Epithelial cell of proximal tubule (primary cell): ENCODE measurements at regions not wholly inside any gene's neighbourhood (a gene's known extent, or its start where the extent isn't known, plus 50 kb on each side); places are given as distances from the start of the nearest gene placed in this dataset.

Experiments used
- DNase-seq: peaks from one replicate; pipeline ENCODE4 v3.0.0-alpha.2; 2011; ENCODE audit warnings: low read depth
- H3K4me3 ChIP-seq: 2 replicates; pipeline ENCODE4 v1.5.1; 2011; ENCODE audit warnings: low read depth, mild to moderate bottlenecking, low read length
- TF ChIP-seq, protein P1 (sequence below): conservative IDR thresholded peaks from 2 replicates; pipeline ENCODE4 v1.5.1; 2012; ENCODE audit warnings: low read depth, mild to moderate bottlenecking, low read length

DNA sequence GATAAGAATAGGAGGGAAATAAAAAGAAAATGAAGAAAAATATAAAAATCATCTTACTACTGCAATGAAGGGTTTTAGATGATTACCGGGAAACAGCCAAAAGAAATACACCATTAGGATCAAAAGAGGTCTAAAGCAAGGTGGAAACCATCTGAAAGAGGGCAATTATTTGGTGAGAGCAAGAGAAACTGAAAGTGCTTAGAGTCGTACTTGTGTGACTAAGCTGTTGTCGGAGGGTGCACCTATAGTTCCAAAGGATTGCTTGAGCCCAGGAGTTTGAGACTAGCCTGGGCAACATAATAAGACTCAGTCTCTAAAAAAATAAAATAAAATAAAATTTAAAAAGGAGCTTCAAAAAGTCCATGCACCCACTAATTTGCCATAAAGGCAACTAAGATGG is 169.5 kb downstream of the DKK1 start:
- no peak overlapping the region for H3K4me3 ChIP-seq
- no peak for DNase-seq
- TF ChIP-seq, protein P1, sequence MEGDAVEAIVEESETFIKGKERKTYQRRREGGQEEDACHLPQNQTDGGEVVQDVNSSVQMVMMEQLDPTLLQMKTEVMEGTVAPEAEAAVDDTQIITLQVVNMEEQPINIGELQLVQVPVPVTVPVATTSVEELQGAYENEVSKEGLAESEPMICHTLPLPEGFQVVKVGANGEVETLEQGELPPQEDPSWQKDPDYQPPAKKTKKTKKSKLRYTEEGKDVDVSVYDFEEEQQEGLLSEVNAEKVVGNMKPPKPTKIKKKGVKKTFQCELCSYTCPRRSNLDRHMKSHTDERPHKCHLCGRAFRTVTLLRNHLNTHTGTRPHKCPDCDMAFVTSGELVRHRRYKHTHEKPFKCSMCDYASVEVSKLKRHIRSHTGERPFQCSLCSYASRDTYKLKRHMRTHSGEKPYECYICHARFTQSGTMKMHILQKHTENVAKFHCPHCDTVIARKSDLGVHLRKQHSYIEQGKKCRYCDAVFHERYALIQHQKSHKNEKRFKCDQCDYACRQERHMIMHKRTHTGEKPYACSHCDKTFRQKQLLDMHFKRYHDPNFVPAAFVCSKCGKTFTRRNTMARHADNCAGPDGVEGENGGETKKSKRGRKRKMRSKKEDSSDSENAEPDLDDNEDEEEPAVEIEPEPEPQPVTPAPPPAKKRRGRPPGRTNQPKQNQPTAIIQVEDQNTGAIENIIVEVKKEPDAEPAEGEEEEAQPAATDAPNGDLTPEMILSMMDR: no peak

DNA sequence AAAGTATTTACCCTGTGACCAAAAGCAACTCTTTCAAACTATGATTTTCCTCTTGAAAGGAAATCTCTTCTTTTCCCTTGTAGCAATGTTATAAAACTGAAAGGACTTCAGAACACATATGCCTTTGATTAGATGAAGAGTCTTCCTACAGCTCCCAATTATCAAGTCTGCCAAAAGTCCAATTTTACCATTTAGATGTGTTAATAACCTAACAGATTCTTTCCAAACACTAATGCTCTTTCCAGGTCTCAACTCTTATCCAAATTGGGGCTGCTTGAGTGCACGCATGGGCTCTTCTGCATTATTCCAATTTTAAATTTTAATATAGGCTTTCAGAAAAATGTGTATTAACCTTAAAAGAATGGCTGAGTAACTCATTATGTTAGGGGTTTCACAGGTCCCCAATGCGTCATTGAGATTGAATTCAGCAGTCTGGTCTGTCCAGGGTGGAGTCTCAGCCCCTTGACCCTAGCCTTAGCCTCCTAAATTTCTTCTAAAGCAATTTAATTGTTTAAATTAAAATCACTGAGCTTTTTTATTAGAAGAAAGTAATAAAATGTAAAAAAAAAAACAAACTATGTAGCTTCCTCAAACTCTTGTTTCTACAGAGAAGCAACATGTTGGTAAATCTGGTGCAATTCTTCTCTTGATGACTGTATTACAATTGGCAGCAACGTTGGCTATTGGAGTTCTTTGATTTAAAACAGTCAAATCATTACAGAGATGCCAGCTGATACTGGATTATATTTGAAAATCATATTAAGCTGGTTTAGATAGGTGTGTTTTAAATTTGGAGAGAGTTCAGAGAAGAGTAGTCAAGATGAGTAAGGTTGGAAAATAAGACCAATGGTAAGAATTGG is 170.4 kb downstream of the DKK1 start:
- no peak for DNase-seq
- no peak overlapping the region for H3K4me3 ChIP-seq
- TF ChIP-seq, protein P1: no peak

DNA sequence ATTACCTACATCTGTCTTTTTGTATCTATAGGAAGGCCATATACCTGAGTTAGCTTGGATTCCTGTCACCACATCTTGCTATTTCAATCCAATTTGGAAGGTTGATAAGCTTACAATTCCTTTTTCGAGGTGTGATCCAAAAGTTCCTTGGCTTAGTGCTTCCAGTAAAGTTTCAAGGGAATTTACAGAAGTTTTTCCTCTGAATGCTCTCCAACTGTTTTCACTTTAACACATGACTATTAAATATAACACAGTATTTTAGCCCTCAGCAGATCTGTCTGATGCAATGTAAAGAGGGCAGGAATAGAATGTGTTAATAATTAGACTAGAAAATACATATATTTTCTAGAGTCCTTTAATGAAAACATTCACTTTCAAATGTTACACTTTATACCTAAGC is 171.4 kb downstream of the DKK1 start:
- H3K4me3 ChIP-seq: no peak overlapping the region
- TF ChIP-seq, protein P1: no peak
- no peak for DNase-seq

DNA sequence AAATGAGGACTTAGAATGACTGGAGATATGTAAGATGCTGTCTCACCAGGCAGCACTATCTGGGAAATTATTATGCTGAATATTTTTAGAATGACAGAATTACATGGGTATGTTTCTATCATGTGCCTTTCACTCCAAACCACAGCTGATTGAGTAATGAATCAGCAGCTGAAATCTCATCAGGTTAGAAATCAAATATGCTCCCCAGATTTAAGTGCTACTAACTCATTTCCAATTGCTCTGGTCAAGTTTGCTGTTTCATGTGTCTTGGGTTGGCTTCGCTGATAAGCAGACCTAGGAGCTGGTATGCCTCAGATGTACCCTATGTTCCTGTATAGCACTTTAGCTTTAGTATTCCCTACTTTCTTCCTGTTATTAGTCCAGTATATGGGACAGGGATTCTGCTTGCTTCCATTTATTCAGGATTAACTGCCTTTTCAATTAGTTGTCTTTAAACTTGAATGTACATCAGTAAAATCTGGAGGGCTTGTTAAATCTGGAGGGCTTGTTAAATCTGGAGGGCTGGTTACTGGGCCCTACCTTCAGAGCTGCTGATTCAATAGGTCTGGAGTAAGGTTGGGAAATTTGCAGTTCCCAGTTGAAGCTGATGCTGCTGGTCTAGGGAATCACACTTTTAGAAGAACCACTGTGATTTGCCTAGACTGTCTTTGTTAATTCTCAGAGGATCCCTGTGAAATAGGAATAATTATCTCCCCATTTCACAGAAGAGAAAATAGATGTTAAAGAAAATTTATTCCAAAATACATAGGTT is 172.9 kb downstream of the DKK1 start:
- TF ChIP-seq, protein P1: no peak
- peak; percentile 40 for DNase-seq
- H3K4me3 ChIP-seq: no peak overlapping the region

DNA sequence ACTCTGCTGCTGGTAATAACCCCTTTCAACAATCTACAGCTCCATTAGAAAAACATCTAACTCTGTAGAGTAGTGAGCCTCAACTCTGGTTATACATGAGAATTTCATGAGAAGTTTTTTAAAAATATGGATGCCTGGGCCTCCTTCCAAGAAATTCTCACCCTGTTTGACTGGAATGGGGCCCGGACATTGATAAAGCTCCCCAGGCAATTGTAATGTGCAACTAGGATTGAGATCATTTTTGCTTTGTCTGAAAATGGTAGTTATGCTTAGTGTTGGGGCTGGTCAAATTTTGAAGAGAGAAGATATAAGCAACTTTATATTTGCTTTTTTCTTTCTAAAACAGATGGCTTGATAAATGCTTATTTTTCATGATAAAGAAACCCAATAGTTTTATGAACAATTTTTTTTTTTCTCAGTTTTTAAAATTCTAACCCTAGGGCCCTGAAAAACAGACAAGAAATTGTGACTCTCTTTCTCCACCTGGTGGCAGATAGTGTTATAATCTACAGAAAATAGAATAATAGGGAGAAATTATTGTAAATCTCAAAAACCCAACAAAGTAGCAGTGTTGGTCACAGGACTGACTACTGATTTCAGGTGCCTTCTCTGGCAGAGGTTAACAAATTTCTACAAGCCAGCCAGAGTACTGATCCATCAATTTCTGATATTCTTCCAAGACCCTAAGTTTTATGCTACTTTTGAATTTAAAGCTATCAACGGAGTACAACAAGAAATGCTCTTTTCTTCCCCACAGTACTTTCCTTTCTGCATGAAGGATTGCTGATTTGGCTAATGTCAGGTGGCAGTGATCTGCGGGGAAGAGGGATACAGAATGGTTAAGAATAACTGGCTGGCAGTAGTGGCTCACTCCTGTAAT is 174.8 kb downstream of the DKK1 start:
- no peak overlapping the region for H3K4me3 ChIP-seq
- TF ChIP-seq, protein P1: peak; percentile 61
- DNase-seq: no peak

DNA sequence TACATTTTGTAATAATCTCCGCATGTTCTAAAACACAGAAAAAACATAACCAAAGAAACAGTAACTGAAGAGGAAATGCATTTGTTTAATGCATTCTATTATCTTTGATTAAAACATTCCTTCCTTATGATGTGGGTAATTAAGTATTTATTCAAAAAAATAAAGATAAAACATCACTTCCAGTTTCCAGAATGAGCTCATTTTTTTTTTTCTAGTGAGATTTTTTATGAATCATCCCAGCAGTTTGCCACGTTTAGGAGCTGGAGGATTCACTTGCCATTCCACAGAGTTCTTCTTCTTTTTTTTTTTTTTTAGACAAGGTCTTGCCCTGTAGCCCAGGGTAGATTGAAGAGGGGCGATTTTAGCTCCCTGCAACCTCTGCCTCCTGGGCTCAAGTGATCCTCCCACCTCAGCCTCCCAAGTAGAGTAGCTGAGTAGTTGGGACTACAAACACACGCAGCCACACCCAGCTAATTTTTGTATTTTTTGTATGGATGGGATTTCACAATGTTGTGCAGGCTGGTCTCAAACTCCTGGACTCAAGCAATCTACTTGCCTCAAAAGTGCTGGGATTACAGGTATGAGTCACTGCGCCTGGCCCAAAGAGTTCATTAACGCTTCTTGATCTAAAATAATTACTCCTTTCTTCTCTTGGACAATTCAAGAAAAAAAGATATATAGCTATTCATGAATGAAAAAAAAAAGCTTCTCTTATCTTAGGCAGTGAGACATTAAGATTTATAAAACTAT is 177.3 kb downstream of the DKK1 start:
- H3K4me3 ChIP-seq: no peak overlapping the region
- DNase-seq: no peak
- TF ChIP-seq, protein P1: no peak
